Endothelial cell of umbilical vein (primary cell): ENCODE measurements at regions not wholly inside any gene's neighbourhood (a gene's known extent, or its start where the extent isn't known, plus 50 kb on each side); places are given as distances from the start of the nearest gene placed in this dataset.

Source experiments
- BruUV-seq: library from RNA; stranded (reverse); fragments of 400-500 nt; replicated peaks from 2 replicates; lab custom pipeline; 2021; lab: Mats Ljungman, UMichigan
- CTCF ChIA-PET: fragments of 300-600, 350-600 bp; sonication (Branson Sonifier 250); formaldehyde crosslinking; loops from one replicate; lab custom pipeline; 2021; ENCODE audit warnings: antibody characterized with exemption, inconsistent platforms; lab: Charles Lee
- POLR2A ChIA-PET: fragments of 300-600, 350-600 bp; sonication (Branson Sonifier 250); formaldehyde crosslinking; loops from one replicate; lab custom pipeline; 2021; ENCODE audit warnings: antibody characterized with exemption, inconsistent platforms; lab: Charles Lee
- DNase-seq: peaks from one replicate; pipeline ENCODE4 v3.0.0-alpha.2; 2011; ENCODE audit warnings: low read depth, low spot score
- FAIRE-seq: peaks from 2 replicates; lab custom pipeline; 2011; peaks lifted over from hg19 to GRCh38; lab: Jason Lieb, UNC
- H2AFZ ChIP-seq: 2 replicates; pipeline ENCODE4 v1.6.0; 2012; ENCODE audit warnings: low read depth, low read length, control low read depth, inconsistent platforms
- H3K27ac ChIP-seq: 2 replicates; pipeline ENCODE4 v1.5.1; 2011; ENCODE audit warnings: low read depth, mild to moderate bottlenecking, control low read depth, low read length, moderate library complexity; ENCODE audit not compliant: insufficient read depth
- H3K27me3 ChIP-seq, 2 experiments: 2 replicates each; pipeline versions ENCODE4 v1.6.0 to v1.6.1; 2011; ENCODE audit warnings: low read length in 2 of 2, mixed read lengths in 1 of 2; ENCODE audit not compliant: control insufficient read depth in 2 of 2, insufficient read depth in 2 of 2
- H3K36me3 ChIP-seq, 2 experiments: 2 replicates in 1 of 2; 3 replicates in 1 of 2; pipeline ENCODE4 v1.5.1; 2011; ENCODE audit warnings: low read length in 2 of 2, mild to moderate bottlenecking in 1 of 2, moderate library complexity in 1 of 2; ENCODE audit not compliant: control insufficient read depth in 2 of 2, insufficient read depth in 2 of 2; ENCODE audit errors: extremely low read depth in 1 of 2
- H3K4me1 ChIP-seq: 3 replicates; pipeline ENCODE4 v1.5.1; 2011; ENCODE audit warnings: mild to moderate bottlenecking, low read length; ENCODE audit not compliant: control insufficient read depth, insufficient read depth; ENCODE audit errors: extremely low read depth
- H3K4me2 ChIP-seq: 2 replicates; pipeline ENCODE4 v1.6.1; 2011; ENCODE audit warnings: low read length, control low read depth, mixed read lengths; ENCODE audit not compliant: insufficient read depth
- H3K4me3 ChIP-seq, 3 experiments: fragments of 200-600 bp in 1 of 3; sonication (generic), shearing (Covaris generic) in 1 of 3; replicated peaks in 1 of 3; 2 replicates each; pipeline ENCODE4 v1.5.1; 2011 to 2016; ENCODE audit warnings: control low read depth in 3 of 3, low read length in 3 of 3, mild to moderate bottlenecking in 2 of 3, inconsistent platforms in 1 of 3, low read depth in 1 of 3, moderate library complexity in 1 of 3; ENCODE audit not compliant: insufficient read depth in 1 of 3
- H3K79me2 ChIP-seq: 2 replicates; pipeline ENCODE4 v1.6.0; 2012; ENCODE audit warnings: low read length, inconsistent platforms; ENCODE audit not compliant: control insufficient read depth, insufficient read depth
- H3K9ac ChIP-seq: replicated peaks from 2 replicates; pipeline ENCODE3; 2011; ENCODE audit warnings: low read length, control low read depth; ENCODE audit not compliant: insufficient read depth; ENCODE audit errors: extremely low read depth
- H3K9me1 ChIP-seq: replicated peaks from 3 replicates; pipeline ENCODE4 v1.6.0; 2011; ENCODE audit warnings: mild to moderate bottlenecking, low read length; ENCODE audit not compliant: control insufficient read depth, insufficient read depth; ENCODE audit errors: extremely low read depth
- H3K9me3 ChIP-seq: replicated peaks from 2 replicates; pipeline ENCODE4 v1.5.1; 2012; ENCODE audit warnings: low read length, inconsistent platforms; ENCODE audit not compliant: control insufficient read depth, insufficient read depth
- H4K20me1 ChIP-seq: replicated peaks from 2 replicates; pipeline ENCODE3; 2011; ENCODE audit warnings: mild to moderate bottlenecking, low read length; ENCODE audit not compliant: control insufficient read depth, insufficient read depth; ENCODE audit errors: extremely low read depth
- CTCF ChIP-seq, 2 donors: IDR thresholded peaks; 1 replicate in 1 of 2; 2 replicates in 1 of 2; pipeline ENCODE4 v1.5.1; 2011; ENCODE audit warnings: low read length in 2 of 2, mild to moderate bottlenecking in 2 of 2, moderate library complexity in 2 of 2, control low read depth in 1 of 2, inconsistent platforms in 1 of 2, low read depth in 1 of 2; ENCODE audit not compliant: insufficient read depth in 1 of 2; ENCODE audit errors: extremely low read depth in 1 of 2
- EZH2 ChIP-seq: IDR thresholded peaks from 2 replicates; pipeline ENCODE4 v1.6.1; 2012; ENCODE audit warnings: borderline replicate concordance, low read depth, mild to moderate bottlenecking, moderate library complexity, low read length, inconsistent platforms; ENCODE audit not compliant: severe bottlenecking
- FOS ChIP-seq: IDR thresholded peaks from 2 replicates; pipeline ENCODE4 v1.6.1; 2011; ENCODE audit warnings: mild to moderate bottlenecking, low read length, moderate library complexity, borderline replicate concordance; ENCODE audit not compliant: insufficient read depth
- GATA2 ChIP-seq: IDR thresholded peaks from 2 replicates; pipeline ENCODE4 v1.7.0; 2011; ENCODE audit warnings: low read depth, mild to moderate bottlenecking, moderate library complexity, mixed read lengths, low read length; ENCODE audit not compliant: insufficient read length, insufficient read depth
- JUN ChIP-seq: IDR thresholded peaks from 2 replicates; pipeline ENCODE4 v1.6.1; 2011; ENCODE audit warnings: borderline replicate concordance, low read depth; ENCODE audit not compliant: insufficient read length, insufficient read depth
- POLR2A ChIP-seq: IDR thresholded peaks from 2 replicates; pipeline ENCODE4 v1.6.1; 2012; ENCODE audit warnings: low read depth, mild to moderate bottlenecking, control low read depth, low read length
- POLR2AphosphoS5 ChIP-seq: IDR thresholded peaks from 2 replicates; pipeline ENCODE4 v1.6.1; 2012; ENCODE audit warnings: low read depth, mild to moderate bottlenecking, control low read depth, low read length, moderate library complexity; ENCODE audit not compliant: insufficient read depth
- dilution Hi-C: fragments of 300-500 bp; cut with MboI; formaldehyde crosslinking; loops from one replicate; pipeline ENCODE4 v1.15.0; 2019; ENCODE audit warnings: low sequenced_read_pairs; ENCODE audit not compliant: extremely low pct_ligation_motif_present
- intact Hi-C: fragments of 100-400 bp; cut with micrococcal nuclease; formaldehyde crosslinking; loops from one replicate; pipeline ENCODE4 v1.10.0; 2022

- H3K9me3 ChIP-seq = no peaks in the 10 kb centered on the region
- ChIA-PET CTCF (no interaction called here), POLR2A (no interaction called here)
- no peaks in the 10 kb centered on the region for H3K36me3 ChIP-seq
- H3K4me2 ChIP-seq = no peak overlapping the region
- TF ChIP-seq FOS (peak; percentile 55), POLR2AphosphoS5 (no peak), GATA2 (peak; percentile 38), CTCF (IDR thresholded peaks at IDR 0.05; ENCODE audit: extremely low read depth in 1 of 2, insufficient read depth in 1 of 2, low read depth in 1 of 2, low read length in 2 of 2) (no peak), POLR2A (no peak), EZH2 (no peak), JUN (no peak)
- H3K27me3 ChIP-seq = peaks cover 0 to 3% of the 10 kb centered on the region in 2 experiments
- no peaks in the 10 kb centered on the region for H3K4me1 ChIP-seq
- no peak for FAIRE-seq
- H3K27ac ChIP-seq = no peak overlapping the region
- dilution Hi-C loops = no loop called here
- no peak for DNase-seq
- no peaks in the 10 kb centered on the region for H3K9me1 ChIP-seq
- no peak overlapping the region for H3K9ac ChIP-seq
- H4K20me1 ChIP-seq = no peaks in the 10 kb centered on the region
- no peaks in the 10 kb centered on the region for H3K79me2 ChIP-seq
- H2AFZ ChIP-seq = no peak overlapping the region
- BruUV-seq = no TSS peak
- intact Hi-C loops = no loop called here
- no peak overlapping the region for H3K4me3 ChIP-seq
These were observed 695.0 kb downstream of the COL12A1 start for GRCh38 chr6:74510878-74511277.
